Vagina (tissue), 2 donors: ENCODE measurements at regions not wholly inside any gene's neighbourhood (a gene's known extent, or its start where the extent isn't known, plus 50 kb on each side); places are given as distances from the start of the nearest gene placed in this dataset.
"Not testable (repeated sequence)": the region's sequence is repeated elsewhere in the genome, so short reads cannot be mapped to it uniquely, and the experiment has no call there.

Source experiments
- DNase-seq, 2 donors: peaks; one replicate each; pipeline ENCODE4 v3.0.0-alpha.2; 2017; ENCODE audit errors: extremely low spot score in 2 of 2
- H3K27ac ChIP-seq: fragments of 200-600 bp; sonication (generic); one replicate; pipeline ENCODE4 v1.5.1; 2019
- H3K27me3 ChIP-seq: fragments of 200-600 bp; sonication (generic); one replicate; pipeline ENCODE4 v1.5.1; 2019
- H3K36me3 ChIP-seq, 2 donors: fragments of 200-600 bp; sonication (generic); one replicate each; pipeline ENCODE4 v1.5.1; 2017 to 2019
- H3K4me1 ChIP-seq: fragments of 200-600 bp; sonication (generic); one replicate; pipeline ENCODE4 v1.5.1; 2019
- H3K4me3 ChIP-seq, 2 donors: fragments of 200-600 bp; sonication (generic); 1 replicate in 1 of 2; 2 replicates in 1 of 2; pipeline ENCODE4 v1.5.1; 2016 to 2019
- H3K9me3 ChIP-seq: fragments of 200-600 bp; sonication (generic); one replicate; pipeline ENCODE4 v1.5.1; 2019
- POLR2A ChIP-seq, 2 donors: fragments of 450-650 bp; IDR thresholded peaks; one replicate each; pipeline ENCODE4 v1.6.1; 2017; ENCODE audit warnings: antibody characterized with exemption in 2 of 2, mild to moderate bottlenecking in 2 of 2, moderate library complexity in 2 of 2
- POLR2AphosphoS5 ChIP-seq, 2 donors: sonication (generic); formaldehyde crosslinking; IDR thresholded peaks; one replicate each; pipeline ENCODE4 v1.9.0; 2017; ENCODE audit warnings: antibody characterized with exemption in 2 of 2, mild to moderate bottlenecking in 2 of 2, low read depth in 1 of 2; ENCODE audit not compliant: insufficient read depth in 1 of 2
- intact Hi-C: fragments of 100-400 bp; cut with DNase I; formaldehyde crosslinking; loops from one replicate; pipeline ENCODE4 v1.15.1; 2023
- TF ChIP-seq, protein P1 (sequence below), 3 experiments: fragments of 450-650 bp in 2 of 3; fragments of 200-600 bp in 1 of 3; sonication (generic) in 1 of 3; IDR thresholded peaks; one replicate each; pipeline ENCODE4 v1.5.1; 2017 to 2019; ENCODE audit warnings: antibody characterized with exemption in 3 of 3, mild to moderate bottlenecking in 2 of 3, moderate library complexity in 2 of 3

DNA sequence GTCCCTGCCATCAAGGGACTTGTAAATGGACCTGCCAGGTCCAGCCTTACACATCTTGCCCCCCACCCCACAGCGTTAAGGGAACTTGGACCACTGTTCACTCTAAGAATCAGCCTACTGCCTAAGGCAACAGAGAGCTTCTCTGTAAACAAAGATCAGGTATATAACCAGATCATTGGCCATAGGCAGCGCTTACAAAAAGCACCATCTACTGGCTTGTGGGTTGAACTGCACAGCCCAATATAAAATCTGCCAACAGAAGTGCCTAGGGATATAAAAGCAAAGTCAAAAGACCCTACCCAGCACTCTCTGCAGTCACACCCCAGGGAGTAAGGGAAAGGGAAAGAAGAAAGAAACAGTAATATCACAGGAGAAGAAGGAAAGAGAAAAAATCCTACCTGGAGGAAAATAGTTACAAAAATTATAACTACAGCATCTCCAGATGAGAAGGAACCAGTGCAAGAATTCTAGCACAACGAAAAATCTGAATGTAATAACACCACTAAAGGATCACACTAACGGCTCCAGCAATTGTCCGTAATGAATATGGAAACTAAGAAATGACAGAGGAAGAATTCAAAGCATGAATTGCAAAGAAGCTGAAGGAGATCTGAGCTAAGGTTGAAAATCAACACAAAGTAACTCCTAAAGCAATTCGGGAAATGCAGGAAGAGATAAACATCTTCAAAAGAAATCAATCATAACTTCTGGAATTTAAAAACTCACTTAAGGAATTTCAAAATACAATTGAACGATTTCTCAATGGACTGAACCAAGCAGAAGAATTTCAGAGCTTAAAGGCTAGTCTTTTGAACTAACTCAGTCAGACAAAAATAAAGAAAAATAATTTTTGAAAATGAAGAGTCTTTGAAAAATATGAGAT is 95.2 kb upstream of the PCED1B start:
- intact Hi-C loops, result no loop called here
- DNase-seq, result no peak
- no peaks in the 10 kb centered on the region for H3K4me1 ChIP-seq
- no peak for TF ChIP-seq POLR2AphosphoS5 (IDR thresholded peaks at IDR 0.05; ENCODE audit: insufficient read depth in 1 of 2, low read depth in 1 of 2)
- TF ChIP-seq, protein P1, sequence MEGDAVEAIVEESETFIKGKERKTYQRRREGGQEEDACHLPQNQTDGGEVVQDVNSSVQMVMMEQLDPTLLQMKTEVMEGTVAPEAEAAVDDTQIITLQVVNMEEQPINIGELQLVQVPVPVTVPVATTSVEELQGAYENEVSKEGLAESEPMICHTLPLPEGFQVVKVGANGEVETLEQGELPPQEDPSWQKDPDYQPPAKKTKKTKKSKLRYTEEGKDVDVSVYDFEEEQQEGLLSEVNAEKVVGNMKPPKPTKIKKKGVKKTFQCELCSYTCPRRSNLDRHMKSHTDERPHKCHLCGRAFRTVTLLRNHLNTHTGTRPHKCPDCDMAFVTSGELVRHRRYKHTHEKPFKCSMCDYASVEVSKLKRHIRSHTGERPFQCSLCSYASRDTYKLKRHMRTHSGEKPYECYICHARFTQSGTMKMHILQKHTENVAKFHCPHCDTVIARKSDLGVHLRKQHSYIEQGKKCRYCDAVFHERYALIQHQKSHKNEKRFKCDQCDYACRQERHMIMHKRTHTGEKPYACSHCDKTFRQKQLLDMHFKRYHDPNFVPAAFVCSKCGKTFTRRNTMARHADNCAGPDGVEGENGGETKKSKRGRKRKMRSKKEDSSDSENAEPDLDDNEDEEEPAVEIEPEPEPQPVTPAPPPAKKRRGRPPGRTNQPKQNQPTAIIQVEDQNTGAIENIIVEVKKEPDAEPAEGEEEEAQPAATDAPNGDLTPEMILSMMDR (IDR thresholded peaks at IDR 0.05), result peak in 1 of 3 experiments; percentile 20
- H3K27me3 ChIP-seq, result no peaks in the 10 kb centered on the region
- no peak overlapping the region for H3K27ac ChIP-seq
- H3K4me3 ChIP-seq, result no peak overlapping the region
- H3K36me3 ChIP-seq, result no peaks in the 10 kb centered on the region
- H3K9me3 ChIP-seq, result no peaks in the 10 kb centered on the region

DNA sequence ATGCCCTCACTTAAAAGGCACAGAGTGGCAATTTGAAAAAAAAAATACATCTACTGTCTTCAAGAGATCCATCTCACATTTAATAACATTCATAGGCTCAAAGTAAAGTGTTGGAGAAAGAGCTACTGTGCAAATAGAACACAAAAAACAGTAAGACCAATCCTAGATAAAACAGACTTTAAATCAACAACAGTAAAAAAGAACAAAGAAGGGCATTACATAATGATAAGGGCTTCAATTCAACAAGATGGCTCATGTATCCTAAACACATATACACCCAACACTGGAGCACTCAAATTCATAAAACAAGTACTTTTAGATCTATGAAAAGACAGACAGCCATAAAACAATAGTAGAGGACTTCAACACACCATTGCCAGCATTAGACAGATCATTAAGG is 93.6 kb upstream of the PCED1B start:
- Histone ChIP-seq H3K4me3 (no peak overlapping the region), H3K27me3 (no peaks in the 10 kb centered on the region), H3K27ac (no peak overlapping the region), H3K4me1 (no peaks in the 10 kb centered on the region), H3K36me3 (no peaks in the 10 kb centered on the region), H3K9me3 (no peaks in the 10 kb centered on the region)
- intact Hi-C loops, result no loop called here
- no peak for TF ChIP-seq POLR2AphosphoS5 (IDR thresholded peaks at IDR 0.05; ENCODE audit: insufficient read depth in 1 of 2, low read depth in 1 of 2)
- TF ChIP-seq POLR2A (IDR thresholded peaks at IDR 0.05), result no peak
- TF ChIP-seq, protein P1 (IDR thresholded peaks at IDR 0.05), result no peak
- no peak for DNase-seq

DNA sequence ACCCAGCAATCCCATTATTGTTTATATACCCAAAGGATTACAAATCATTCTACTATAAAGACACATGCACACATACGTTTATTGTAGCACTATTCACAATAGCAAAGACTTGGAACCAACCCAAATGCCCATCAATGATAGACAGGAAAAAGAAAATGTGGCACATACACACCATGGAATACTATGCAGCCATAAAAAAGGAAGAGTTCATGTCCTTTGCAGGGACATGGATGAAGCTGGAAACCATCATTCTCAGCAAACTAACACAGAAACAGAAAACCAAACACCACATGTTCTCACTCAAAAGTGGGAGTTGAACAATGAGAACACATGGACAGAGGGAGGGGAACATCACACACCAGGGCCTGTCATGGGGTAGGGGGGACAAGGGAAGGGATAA is 91.3 kb upstream of the PCED1B start:
- H3K27me3 ChIP-seq, H3K36me3 ChIP-seq, H3K27ac ChIP-seq, H3K9me3 ChIP-seq, intact Hi-C loops, H3K4me1 ChIP-seq, DNase-seq, H3K4me3 ChIP-seq: not testable (repeated sequence)

DNA sequence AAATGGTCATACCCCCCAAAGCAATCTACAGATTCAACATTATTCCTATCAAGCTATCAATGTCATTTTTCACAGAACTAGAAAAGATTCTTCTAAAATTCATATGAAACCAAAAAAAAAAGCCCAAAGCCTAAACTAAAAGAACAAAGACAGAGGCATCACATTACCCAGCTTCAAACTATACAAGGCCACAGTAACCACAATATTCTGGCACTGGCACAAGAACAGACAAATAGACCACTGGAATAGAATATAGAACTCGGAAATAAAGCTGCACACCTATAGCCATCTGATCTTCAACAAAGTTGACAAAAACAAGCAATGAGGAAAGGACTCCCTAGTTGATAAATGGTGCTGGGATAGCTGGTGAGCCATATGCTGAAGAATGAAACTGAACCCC is 89.2 kb upstream of the PCED1B start:
- TF ChIP-seq, protein P1 (IDR thresholded peaks at IDR 0.05), result no peak
- no peak for TF ChIP-seq POLR2A (IDR thresholded peaks at IDR 0.05)
- no peak for TF ChIP-seq POLR2AphosphoS5 (IDR thresholded peaks at IDR 0.05; ENCODE audit: insufficient read depth in 1 of 2, low read depth in 1 of 2)
- Histone ChIP-seq H3K4me1 (no peaks in the 10 kb centered on the region), H3K36me3 (no peaks in the 10 kb centered on the region), H3K27me3 (no peaks in the 10 kb centered on the region), H3K4me3 (no peak overlapping the region), H3K9me3 (no peaks in the 10 kb centered on the region), H3K27ac (no peak overlapping the region)
- intact Hi-C loops, result no loop called here
- no peak for DNase-seq

DNA sequence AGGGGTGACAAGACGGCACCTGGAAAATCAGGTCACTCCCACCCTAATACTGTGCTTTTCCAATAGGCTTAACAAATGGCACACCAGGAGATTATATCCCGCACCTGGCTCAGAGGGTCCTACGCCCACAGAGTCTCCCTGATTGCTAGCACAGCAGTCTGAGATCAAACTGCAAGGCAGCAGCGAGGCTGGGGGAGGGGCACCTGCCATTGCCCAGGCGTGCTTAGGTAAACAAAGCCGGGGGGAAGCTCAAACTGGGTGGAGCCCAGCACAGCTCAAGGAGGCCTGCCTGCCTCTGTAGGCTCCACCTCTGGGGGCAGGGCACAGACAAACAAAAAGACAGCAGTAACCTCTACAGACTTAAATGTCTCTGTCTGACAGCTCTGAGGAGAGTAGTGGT is 87.4 kb upstream of the PCED1B start:
- H3K27me3 ChIP-seq, H3K27ac ChIP-seq, DNase-seq, H3K9me3 ChIP-seq, H3K4me3 ChIP-seq, intact Hi-C loops, H3K36me3 ChIP-seq, H3K4me1 ChIP-seq: not testable (repeated sequence)

DNA sequence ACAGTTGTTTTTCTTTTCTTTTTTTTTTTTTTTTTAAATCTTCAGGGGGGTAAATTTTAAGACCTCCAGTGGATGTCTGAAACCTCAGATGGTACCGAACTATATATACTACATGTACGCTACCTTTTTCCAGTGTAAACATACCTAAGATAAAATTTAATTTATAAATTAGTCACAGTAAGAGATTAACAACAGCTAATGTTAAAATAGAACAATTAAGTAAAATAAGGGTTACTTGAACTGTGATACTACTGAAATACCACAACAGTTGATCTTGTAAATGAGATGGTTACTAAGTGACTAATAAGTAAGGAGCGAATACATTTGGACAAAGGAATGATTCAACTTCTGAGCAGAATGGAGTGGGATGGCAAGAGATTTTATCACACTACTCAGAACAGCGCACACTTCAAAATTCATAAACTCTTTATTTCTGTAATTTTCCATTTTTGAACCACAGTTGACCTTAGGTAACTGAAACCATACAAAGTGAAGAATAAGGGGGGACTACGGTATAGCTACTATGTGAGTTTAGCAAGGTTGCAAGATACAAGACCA is 80.5 kb upstream of the PCED1B start:
- no peaks in the 10 kb centered on the region for H3K9me3 ChIP-seq
- H3K36me3 ChIP-seq, result no peaks in the 10 kb centered on the region
- no peak for TF ChIP-seq POLR2A (IDR thresholded peaks at IDR 0.05)
- no peak for TF ChIP-seq POLR2AphosphoS5 (IDR thresholded peaks at IDR 0.05; ENCODE audit: insufficient read depth in 1 of 2, low read depth in 1 of 2)
- TF ChIP-seq, protein P1 (IDR thresholded peaks at IDR 0.05), result no peak
- no peak overlapping the region for H3K4me3 ChIP-seq
- intact Hi-C loops, result no loop called here
- no peaks in the 10 kb centered on the region for H3K4me1 ChIP-seq
- no peak for DNase-seq
- no peak overlapping the region for H3K27ac ChIP-seq
- H3K27me3 ChIP-seq, result no peaks in the 10 kb centered on the region
